CD4-positive, CD25-positive, alpha-beta regulatory T cell (primary cell): ENCODE measurements at regions not wholly inside any gene's neighbourhood (a gene's known extent, or its start where the extent isn't known, plus 50 kb on each side); places are given as distances from the start of the nearest gene placed in this dataset.

ENCODE experiments used
- ATAC-seq, 2 donors: fragments of 150-1000 bp; cut with Tn5 transposase; one replicate each; pipeline ENCODE4 v1.10.0; 2021; ENCODE audit warnings: low read depth in 2 of 2, moderate number of reproducible peaks in 2 of 2, moderate library complexity in 1 of 2
- DNase-seq, 3 donors: peaks; one replicate each; pipeline versions ENCODE4 v3.0.0 to v3.0.0-alpha.2; 2012 to 2022; ENCODE audit warnings: mixed read lengths in 1 of 3
- H3K27ac ChIP-seq: one replicate; pipeline ENCODE4 v1.7.0; 2013; ENCODE audit warnings: mild to moderate bottlenecking, low read length; ENCODE audit not compliant: insufficient read depth, poor library complexity, severe bottlenecking
- H3K27me3 ChIP-seq: one replicate; pipeline ENCODE4 v1.7.0; 2013; ENCODE audit warnings: low read length; ENCODE audit not compliant: control insufficient read depth, insufficient read depth
- H3K36me3 ChIP-seq: one replicate; pipeline ENCODE4 v1.7.0; 2013; ENCODE audit warnings: mild to moderate bottlenecking, low read length, moderate library complexity; ENCODE audit not compliant: control insufficient read depth, insufficient read depth
- H3K4me1 ChIP-seq: 2 replicates; pipeline ENCODE4 v1.7.0; 2013; ENCODE audit warnings: mild to moderate bottlenecking, low read length; ENCODE audit not compliant: insufficient read depth, control insufficient read depth, poor library complexity, severe bottlenecking
- H3K4me3 ChIP-seq: one replicate; pipeline ENCODE4 v1.7.0; 2013; ENCODE audit warnings: low read depth, mild to moderate bottlenecking, low read length, moderate library complexity
- H3K9me3 ChIP-seq, 2 experiments: 1 replicate in 1 of 2; 2 replicates in 1 of 2; pipeline ENCODE4 v1.7.0; 2013; ENCODE audit warnings: low read length in 2 of 2, mild to moderate bottlenecking in 1 of 2, moderate library complexity in 1 of 2; ENCODE audit not compliant: control insufficient read depth in 2 of 2
- H3K27ac Mint-ChIP-seq, 3 donors: one replicate each; pipeline ENCODE4 v1.8.0; 2020 to 2022; ENCODE audit warnings: mild to moderate bottlenecking in 3 of 3, mixed read lengths in 3 of 3, moderate library complexity in 2 of 3
- H3K27me3 Mint-ChIP-seq: one replicate; pipeline ENCODE4 v1.8.0; 2022; ENCODE audit warnings: mild to moderate bottlenecking, mixed read lengths
- H3K36me3 Mint-ChIP-seq: one replicate; pipeline ENCODE4 v1.8.0; 2020; ENCODE audit warnings: mixed read lengths
- H3K4me1 Mint-ChIP-seq, 4 donors: one replicate each; pipeline ENCODE4 v1.8.0; 2020 to 2022; ENCODE audit warnings: mixed read lengths in 4 of 4, mild to moderate bottlenecking in 1 of 4
- H3K4me3 Mint-ChIP-seq, 4 donors: one replicate each; pipeline ENCODE4 v1.8.0; 2020 to 2022; ENCODE audit warnings: mild to moderate bottlenecking in 4 of 4, mixed read lengths in 4 of 4, moderate library complexity in 3 of 4
- H3K9me3 Mint-ChIP-seq, 7 donors: one replicate each; pipeline ENCODE4 v1.8.0; 2020 to 2022; ENCODE audit warnings: mixed read lengths in 7 of 7, mild to moderate bottlenecking in 3 of 7, moderate library complexity in 2 of 7

GRCh38 chr6:43868467-43868866 is 98.5 kb downstream of the VEGFA start:
- H3K36me3 Mint-ChIP-seq, result no peaks in the 10 kb centered on the region
- DNase-seq, result no peak
- no peak overlapping the region for H3K27ac ChIP-seq
- no peaks in the 10 kb centered on the region for H3K36me3 ChIP-seq
- H3K9me3 ChIP-seq, result no peaks in the 10 kb centered on the region
- peaks cover 2% of the 10 kb centered on the region for H3K27me3 ChIP-seq
- no peak overlapping the region for H3K4me3 Mint-ChIP-seq
- peaks cover 22% of the 10 kb centered on the region for H3K27me3 Mint-ChIP-seq
- no peaks in the 10 kb centered on the region for H3K4me1 Mint-ChIP-seq
- no peak overlapping the region for H3K27ac Mint-ChIP-seq
- no peak for ATAC-seq
- H3K4me1 ChIP-seq, result no peaks in the 10 kb centered on the region
- H3K9me3 Mint-ChIP-seq, result no peaks in the 10 kb centered on the region
- H3K4me3 ChIP-seq, result no peak overlapping the region

- no peak overlapping the region for H3K27ac Mint-ChIP-seq
- Histone ChIP-seq H3K9me3 (no peaks in the 10 kb centered on the region), H3K4me1 (no peaks in the 10 kb centered on the region), H3K27ac (no peak overlapping the region), H3K4me3 (no peak overlapping the region), H3K36me3 (no peaks in the 10 kb centered on the region), H3K27me3 (peaks cover 2% of the 10 kb centered on the region)
- no peaks in the 10 kb centered on the region for H3K36me3 Mint-ChIP-seq
- no peaks in the 10 kb centered on the region for H3K4me1 Mint-ChIP-seq
- DNase-seq (no peak), ATAC-seq (no peak)
- no peaks in the 10 kb centered on the region for H3K9me3 Mint-ChIP-seq
- H3K4me3 Mint-ChIP-seq, result no peak overlapping the region
- H3K27me3 Mint-ChIP-seq, result peaks cover 22% of the 10 kb centered on the region
These were observed 98.0 kb downstream of the VEGFA start for GRCh38 chr6:43867996-43868395.

- H3K9me3 Mint-ChIP-seq, result no peaks in the 10 kb centered on the region
- Histone ChIP-seq H3K9me3 (no peaks in the 10 kb centered on the region), H3K4me3 (no peak overlapping the region), H3K4me1 (no peaks in the 10 kb centered on the region), H3K27me3 (peaks cover 2% of the 10 kb centered on the region), H3K36me3 (no peaks in the 10 kb centered on the region), H3K27ac (no peak overlapping the region)
- H3K27me3 Mint-ChIP-seq, result peaks cover 22% of the 10 kb centered on the region
- H3K4me1 Mint-ChIP-seq, result no peaks in the 10 kb centered on the region
- no peak overlapping the region for H3K27ac Mint-ChIP-seq
- ATAC-seq (no peak), DNase-seq (no peak)
- H3K36me3 Mint-ChIP-seq, result no peaks in the 10 kb centered on the region
- no peak overlapping the region for H3K4me3 Mint-ChIP-seq
These were observed 97.2 kb downstream of the VEGFA start for GRCh38 chr6:43867246-43867645.

- DNase-seq (no peak), ATAC-seq (no peak)
- Histone ChIP-seq H3K9me3 (no peaks in the 10 kb centered on the region), H3K4me1 (no peaks in the 10 kb centered on the region), H3K36me3 (no peaks in the 10 kb centered on the region), H3K27ac (no peak overlapping the region), H3K27me3 (peaks cover 2% of the 10 kb centered on the region), H3K4me3 (no peak overlapping the region)
- no peaks in the 10 kb centered on the region for H3K4me1 Mint-ChIP-seq
- peaks cover 22% of the 10 kb centered on the region for H3K27me3 Mint-ChIP-seq
- no peak overlapping the region for H3K4me3 Mint-ChIP-seq
- no peak overlapping the region for H3K27ac Mint-ChIP-seq
- H3K36me3 Mint-ChIP-seq, result no peaks in the 10 kb centered on the region
- H3K9me3 Mint-ChIP-seq, result no peaks in the 10 kb centered on the region
These were observed 96.1 kb downstream of the VEGFA start for GRCh38 chr6:43865932-43866645.

- H3K36me3 Mint-ChIP-seq, result no peaks in the 10 kb centered on the region
- no peak overlapping the region for H3K4me3 Mint-ChIP-seq
- no peaks in the 10 kb centered on the region for H3K36me3 ChIP-seq
- no peak for DNase-seq
- no peak overlapping the region for H3K27ac Mint-ChIP-seq
- no peak overlapping the region for H3K27ac ChIP-seq
- no peaks in the 10 kb centered on the region for H3K4me1 ChIP-seq
- peaks cover 2% of the 10 kb centered on the region for H3K27me3 ChIP-seq
- no peaks in the 10 kb centered on the region for H3K4me1 Mint-ChIP-seq
- H3K9me3 ChIP-seq, result no peaks in the 10 kb centered on the region
- ATAC-seq, result no peak
- H3K9me3 Mint-ChIP-seq, result no peaks in the 10 kb centered on the region
- H3K27me3 Mint-ChIP-seq, result peaks cover 22% of the 10 kb centered on the region
- no peak overlapping the region for H3K4me3 ChIP-seq
These were observed 95.1 kb downstream of the VEGFA start for GRCh38 chr6:43865086-43865485.

GRCh38 chr6:43862925-43863324 is 92.9 kb downstream of the VEGFA start:
- no peaks in the 10 kb centered on the region for H3K9me3 Mint-ChIP-seq
- no peak overlapping the region for H3K27ac Mint-ChIP-seq
- no peak overlapping the region for H3K27ac ChIP-seq
- ATAC-seq (no peak), DNase-seq (no peak)
- no peaks in the 10 kb centered on the region for H3K4me1 ChIP-seq
- H3K4me3 ChIP-seq, result no peak overlapping the region
- no peaks in the 10 kb centered on the region for H3K4me1 Mint-ChIP-seq
- no peaks in the 10 kb centered on the region for H3K36me3 ChIP-seq
- H3K4me3 Mint-ChIP-seq, result no peak overlapping the region
- H3K9me3 ChIP-seq, result no peaks in the 10 kb centered on the region
- peaks cover 2% of the 10 kb centered on the region for H3K27me3 ChIP-seq
- no peaks in the 10 kb centered on the region for H3K36me3 Mint-ChIP-seq
- peaks cover 16% of the 10 kb centered on the region for H3K27me3 Mint-ChIP-seq

GRCh38 chr6:43861212-43861894 is 91.3 kb downstream of the VEGFA start:
- Histone ChIP-seq H3K36me3 (no peaks in the 10 kb centered on the region), H3K27ac (no peak overlapping the region), H3K27me3 (peaks cover 2% of the 10 kb centered on the region), H3K4me1 (no peaks in the 10 kb centered on the region), H3K4me3 (no peak overlapping the region), H3K9me3 (no peaks in the 10 kb centered on the region)
- no peak for ATAC-seq
- no peaks in the 10 kb centered on the region for H3K36me3 Mint-ChIP-seq
- no peak for DNase-seq
- H3K27ac Mint-ChIP-seq, result no peak overlapping the region
- no peaks in the 10 kb centered on the region for H3K9me3 Mint-ChIP-seq
- H3K4me1 Mint-ChIP-seq, result no peaks in the 10 kb centered on the region
- no peak overlapping the region for H3K4me3 Mint-ChIP-seq
- H3K27me3 Mint-ChIP-seq, result peaks cover 15% of the 10 kb centered on the region

- no peaks in the 10 kb centered on the region for H3K4me1 Mint-ChIP-seq
- no peak for DNase-seq
- H3K36me3 Mint-ChIP-seq, result no peaks in the 10 kb centered on the region
These were observed 90.3 kb downstream of the VEGFA start for GRCh38 chr6:43860285-43860684.

More at GRCh38 chr6:43860285-43860684, 90.3 kb downstream of the VEGFA start:
- no peak overlapping the region for H3K27ac ChIP-seq
- no peak for ATAC-seq
- H3K27me3 ChIP-seq, result peaks cover 2% of the 10 kb centered on the region
- H3K9me3 ChIP-seq, result no peaks in the 10 kb centered on the region
- no peak overlapping the region for H3K4me3 Mint-ChIP-seq
- no peaks in the 10 kb centered on the region for H3K36me3 ChIP-seq
- H3K27ac Mint-ChIP-seq, result no peak overlapping the region
- no peak overlapping the region for H3K4me3 ChIP-seq
- H3K9me3 Mint-ChIP-seq, result no peaks in the 10 kb centered on the region
- peaks cover 4% of the 10 kb centered on the region for H3K27me3 Mint-ChIP-seq
- H3K4me1 ChIP-seq, result no peaks in the 10 kb centered on the region
